ENCODE measurements at regions not wholly inside any gene's neighbourhood (a gene's known extent, or its start where the extent isn't known, plus 50 kb on each side); places are given as distances from the start of the nearest gene placed in this dataset.

DNA sequence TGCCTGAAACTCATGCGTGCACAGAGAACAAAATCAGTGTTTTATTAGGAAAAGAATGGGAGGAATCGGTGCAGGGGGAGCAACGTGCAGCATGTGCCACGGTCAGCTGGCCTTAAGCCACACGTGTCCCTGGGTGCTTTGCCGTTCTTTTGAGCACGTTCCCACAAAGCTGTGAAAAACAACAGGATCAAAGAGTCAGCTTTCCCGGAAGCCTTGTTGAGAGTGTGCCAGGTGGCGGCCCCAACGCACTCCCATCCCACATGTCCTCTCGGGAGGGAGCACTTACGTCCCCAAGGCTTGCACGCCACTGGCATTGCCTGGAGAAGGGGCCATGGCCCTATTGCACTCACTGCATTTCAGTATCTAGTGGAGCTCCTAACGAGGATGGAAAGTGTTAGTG is 511.2 kb downstream of the EIPR1 start:
- TF ChIP-seq EP300 (IDR thresholded peaks at IDR 0.05) (no peak), POLR2A (IDR thresholded peaks at IDR 0.05; ENCODE audit: low read depth) (no peak)
- TF ChIP-seq, protein P1, sequence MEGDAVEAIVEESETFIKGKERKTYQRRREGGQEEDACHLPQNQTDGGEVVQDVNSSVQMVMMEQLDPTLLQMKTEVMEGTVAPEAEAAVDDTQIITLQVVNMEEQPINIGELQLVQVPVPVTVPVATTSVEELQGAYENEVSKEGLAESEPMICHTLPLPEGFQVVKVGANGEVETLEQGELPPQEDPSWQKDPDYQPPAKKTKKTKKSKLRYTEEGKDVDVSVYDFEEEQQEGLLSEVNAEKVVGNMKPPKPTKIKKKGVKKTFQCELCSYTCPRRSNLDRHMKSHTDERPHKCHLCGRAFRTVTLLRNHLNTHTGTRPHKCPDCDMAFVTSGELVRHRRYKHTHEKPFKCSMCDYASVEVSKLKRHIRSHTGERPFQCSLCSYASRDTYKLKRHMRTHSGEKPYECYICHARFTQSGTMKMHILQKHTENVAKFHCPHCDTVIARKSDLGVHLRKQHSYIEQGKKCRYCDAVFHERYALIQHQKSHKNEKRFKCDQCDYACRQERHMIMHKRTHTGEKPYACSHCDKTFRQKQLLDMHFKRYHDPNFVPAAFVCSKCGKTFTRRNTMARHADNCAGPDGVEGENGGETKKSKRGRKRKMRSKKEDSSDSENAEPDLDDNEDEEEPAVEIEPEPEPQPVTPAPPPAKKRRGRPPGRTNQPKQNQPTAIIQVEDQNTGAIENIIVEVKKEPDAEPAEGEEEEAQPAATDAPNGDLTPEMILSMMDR (IDR thresholded peaks at IDR 0.05) = no peak
